ENCODE measurements at regions not wholly inside any gene's neighbourhood (a gene's known extent, or its start where the extent isn't known, plus 50 kb on each side); places are given as distances from the start of the nearest gene placed in this dataset.

- no peak for DNase-seq
Measured at GRCh38 chr17:56648321-56648720, 54.8 kb downstream of the NOG start.

- DNase-seq = no peak
Measured at GRCh38 chr17:56648806-56649205, 55.3 kb downstream of the NOG start.

GRCh38 chr17:56652628-56653027, 59.1 kb downstream of the NOG start:
- no peak for DNase-seq

- peak in 1 of 3 experiments; percentile 4 for DNase-seq
Measured at GRCh38 chr17:56653877-56654276, 60.4 kb downstream of the NOG start.

GRCh38 chr17:56656701-56657327, 63.3 kb downstream of the NOG start:
- no peak for DNase-seq

- DNase-seq = no peak
Measured at GRCh38 chr17:56658648-56659047, 65.1 kb downstream of the NOG start.

- no peak for DNase-seq
Measured at GRCh38 chr17:56659622-56660021, 66.1 kb downstream of the NOG start.

- no peak for DNase-seq
Measured at GRCh38 chr17:56661906-56662305, 68.4 kb downstream of the NOG start.

GRCh38 chr17:56665864-56666263, 72.4 kb downstream of the NOG start:
- DNase-seq = no peak

- DNase-seq = no peak
Measured at GRCh38 chr17:56667925-56668458, 74.5 kb downstream of the NOG start.

- DNase-seq = no peak
Measured at GRCh38 chr17:56672195-56672594, 78.7 kb downstream of the NOG start.

GRCh38 chr17:56674401-56674925, 81.0 kb downstream of the NOG start:
- DNase-seq = no peak

GRCh38 chr17:56675876-56676660, 82.6 kb downstream of the NOG start:
- no peak for DNase-seq

- DNase-seq = no peak
Measured at GRCh38 chr17:56676810-56677209, 83.3 kb downstream of the NOG start.

GRCh38 chr17:56678249-56679114, 85.0 kb downstream of the NOG start:
- peak in 2 of 3 experiments; percentile 12 to 28 for DNase-seq

GRCh38 chr17:56679115-56679776, 85.7 kb downstream of the NOG start:
- DNase-seq = peak in 2 of 3 experiments; percentile 25 to 26

GRCh38 chr17:56679777-56680422, 86.4 kb downstream of the NOG start:
- no peak for DNase-seq

- no peak for DNase-seq
Measured at GRCh38 chr17:56680676-56681075, 87.2 kb downstream of the NOG start.

GRCh38 chr17:56681561-56682266, 88.2 kb downstream of the NOG start:
- DNase-seq = no peak

GRCh38 chr17:56688151-56688550, 94.7 kb downstream of the NOG start:
- DNase-seq = no peak
